ENCODE measurements at regions not wholly inside any gene's neighbourhood (a gene's known extent, or its start where the extent isn't known, plus 50 kb on each side); places are given as distances from the start of the nearest gene placed in this dataset.

DNA sequence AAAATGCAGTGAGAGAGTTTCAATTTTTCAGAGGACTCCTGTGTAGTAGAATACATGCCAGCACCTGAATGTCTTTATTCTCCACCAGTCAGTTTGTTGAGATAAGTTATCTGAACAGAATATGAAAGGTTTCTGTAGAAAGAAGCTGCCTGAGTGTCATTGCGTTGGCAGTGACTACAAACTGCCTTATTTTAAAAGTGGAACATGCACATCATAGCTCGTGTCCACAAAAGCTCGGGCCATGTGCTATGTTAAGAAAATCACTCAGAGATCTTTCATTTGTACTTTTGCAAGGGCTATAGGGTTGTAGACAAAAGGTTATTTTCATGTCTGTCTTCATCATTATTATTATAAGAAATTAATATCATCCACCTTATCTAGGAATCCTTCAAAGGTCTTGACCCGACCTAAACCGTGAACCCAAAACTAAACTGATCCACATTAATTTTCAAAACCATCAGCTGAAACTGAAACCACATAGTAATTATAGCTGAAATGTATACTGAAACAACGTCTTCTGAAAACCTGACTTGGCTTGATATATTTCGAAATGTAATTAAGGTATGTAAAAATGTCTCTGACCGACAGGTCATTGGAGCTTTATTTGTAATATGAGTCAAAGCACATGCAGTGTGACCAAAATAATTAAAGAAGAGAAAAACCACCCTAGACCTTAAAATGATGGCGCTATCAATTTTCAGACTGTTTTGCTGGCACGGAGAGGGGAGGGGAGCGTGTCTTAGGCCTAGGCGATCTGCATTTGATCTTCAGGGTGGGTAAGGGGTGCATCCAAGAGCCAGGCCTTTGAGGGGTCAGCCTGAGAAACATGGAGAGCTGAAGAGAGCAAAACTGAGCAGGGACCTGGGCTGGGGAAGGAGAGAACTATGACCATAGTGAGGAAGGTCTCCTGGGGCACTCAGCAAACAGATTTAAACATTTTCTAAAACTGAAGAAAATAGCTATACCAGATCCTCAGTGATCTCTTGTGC is 232.1 kb downstream of the SOX11 start:
- TF ChIP-seq POLR2A (IDR thresholded peaks at IDR 0.05; ENCODE audit: extremely low read depth, insufficient read length) (no peak), MYC (IDR thresholded peaks at IDR 0.05; ENCODE audit: low read depth, low read length) (no peak)
- TF ChIP-seq, protein P1, sequence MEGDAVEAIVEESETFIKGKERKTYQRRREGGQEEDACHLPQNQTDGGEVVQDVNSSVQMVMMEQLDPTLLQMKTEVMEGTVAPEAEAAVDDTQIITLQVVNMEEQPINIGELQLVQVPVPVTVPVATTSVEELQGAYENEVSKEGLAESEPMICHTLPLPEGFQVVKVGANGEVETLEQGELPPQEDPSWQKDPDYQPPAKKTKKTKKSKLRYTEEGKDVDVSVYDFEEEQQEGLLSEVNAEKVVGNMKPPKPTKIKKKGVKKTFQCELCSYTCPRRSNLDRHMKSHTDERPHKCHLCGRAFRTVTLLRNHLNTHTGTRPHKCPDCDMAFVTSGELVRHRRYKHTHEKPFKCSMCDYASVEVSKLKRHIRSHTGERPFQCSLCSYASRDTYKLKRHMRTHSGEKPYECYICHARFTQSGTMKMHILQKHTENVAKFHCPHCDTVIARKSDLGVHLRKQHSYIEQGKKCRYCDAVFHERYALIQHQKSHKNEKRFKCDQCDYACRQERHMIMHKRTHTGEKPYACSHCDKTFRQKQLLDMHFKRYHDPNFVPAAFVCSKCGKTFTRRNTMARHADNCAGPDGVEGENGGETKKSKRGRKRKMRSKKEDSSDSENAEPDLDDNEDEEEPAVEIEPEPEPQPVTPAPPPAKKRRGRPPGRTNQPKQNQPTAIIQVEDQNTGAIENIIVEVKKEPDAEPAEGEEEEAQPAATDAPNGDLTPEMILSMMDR (IDR thresholded peaks at IDR 0.05; ENCODE audit: low read depth, low read length), result no peak
- TF ChIP-seq, protein P2, sequence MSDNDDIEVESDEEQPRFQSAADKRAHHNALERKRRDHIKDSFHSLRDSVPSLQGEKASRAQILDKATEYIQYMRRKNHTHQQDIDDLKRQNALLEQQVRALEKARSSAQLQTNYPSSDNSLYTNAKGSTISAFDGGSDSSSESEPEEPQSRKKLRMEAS (IDR thresholded peaks at IDR 0.05; ENCODE audit: low read depth, low read length), result no peak
